ENCODE measurements at regions not wholly inside any gene's neighbourhood (a gene's known extent, or its start where the extent isn't known, plus 50 kb on each side); places are given as distances from the start of the nearest gene placed in this dataset.

GRCh38 chr6:134600671-134601070 lies 282.8 kb upstream of the SGK1 start:
- no peak overlapping the region for H3K4me3 ChIP-seq
- no peaks in the 10 kb centered on the region for H3K36me3 ChIP-seq
- no peaks in the 10 kb centered on the region for H3K27me3 ChIP-seq
- TF ChIP-seq, protein P1, sequence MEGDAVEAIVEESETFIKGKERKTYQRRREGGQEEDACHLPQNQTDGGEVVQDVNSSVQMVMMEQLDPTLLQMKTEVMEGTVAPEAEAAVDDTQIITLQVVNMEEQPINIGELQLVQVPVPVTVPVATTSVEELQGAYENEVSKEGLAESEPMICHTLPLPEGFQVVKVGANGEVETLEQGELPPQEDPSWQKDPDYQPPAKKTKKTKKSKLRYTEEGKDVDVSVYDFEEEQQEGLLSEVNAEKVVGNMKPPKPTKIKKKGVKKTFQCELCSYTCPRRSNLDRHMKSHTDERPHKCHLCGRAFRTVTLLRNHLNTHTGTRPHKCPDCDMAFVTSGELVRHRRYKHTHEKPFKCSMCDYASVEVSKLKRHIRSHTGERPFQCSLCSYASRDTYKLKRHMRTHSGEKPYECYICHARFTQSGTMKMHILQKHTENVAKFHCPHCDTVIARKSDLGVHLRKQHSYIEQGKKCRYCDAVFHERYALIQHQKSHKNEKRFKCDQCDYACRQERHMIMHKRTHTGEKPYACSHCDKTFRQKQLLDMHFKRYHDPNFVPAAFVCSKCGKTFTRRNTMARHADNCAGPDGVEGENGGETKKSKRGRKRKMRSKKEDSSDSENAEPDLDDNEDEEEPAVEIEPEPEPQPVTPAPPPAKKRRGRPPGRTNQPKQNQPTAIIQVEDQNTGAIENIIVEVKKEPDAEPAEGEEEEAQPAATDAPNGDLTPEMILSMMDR (IDR thresholded peaks at IDR 0.05) = no peak
- no peak for DNase-seq
- no peak overlapping the region for H3K27ac ChIP-seq
- H3K9ac ChIP-seq (ENCODE audit: low read depth in 2 of 2, low read length in 2 of 2) = no peak overlapping the region
- intact Hi-C loops (cut with DNase I) = no loop called here
- H3K4me1 ChIP-seq = no peaks in the 10 kb centered on the region
- no peaks in the 10 kb centered on the region for H3K9me3 ChIP-seq

DNA sequence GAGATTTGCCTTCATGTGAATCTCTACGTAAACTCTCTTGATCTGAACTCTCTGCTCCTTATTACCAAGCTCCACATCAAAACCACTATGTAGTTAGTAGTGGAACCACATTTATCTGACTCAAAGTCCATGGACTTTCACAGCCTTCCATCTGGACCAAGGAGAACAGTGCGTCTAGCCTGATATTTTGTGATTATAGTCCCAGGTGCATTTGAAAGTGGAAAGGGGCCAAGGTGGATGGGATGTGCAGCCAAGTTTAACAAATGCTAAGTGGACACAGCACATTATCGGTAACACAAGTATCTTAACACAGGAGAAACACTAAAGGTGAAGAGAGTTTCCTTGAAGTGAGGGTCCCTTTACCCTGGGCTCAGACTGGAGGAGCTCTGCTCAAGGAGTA lies 281.2 kb upstream of the SGK1 start:
- H3K9ac ChIP-seq (ENCODE audit: low read depth in 2 of 2, low read length in 2 of 2) = no peak overlapping the region
- intact Hi-C loops (cut with DNase I) = no loop called here
- H3K4me3 ChIP-seq = no peak overlapping the region
- no peak for DNase-seq
- no peaks in the 10 kb centered on the region for H3K4me1 ChIP-seq
- H3K9me3 ChIP-seq = no peaks in the 10 kb centered on the region
- no peaks in the 10 kb centered on the region for H3K36me3 ChIP-seq
- no peak overlapping the region for H3K27ac ChIP-seq
- TF ChIP-seq, protein P1 (IDR thresholded peaks at IDR 0.05) = no peak
- H3K27me3 ChIP-seq = no peaks in the 10 kb centered on the region

DNA sequence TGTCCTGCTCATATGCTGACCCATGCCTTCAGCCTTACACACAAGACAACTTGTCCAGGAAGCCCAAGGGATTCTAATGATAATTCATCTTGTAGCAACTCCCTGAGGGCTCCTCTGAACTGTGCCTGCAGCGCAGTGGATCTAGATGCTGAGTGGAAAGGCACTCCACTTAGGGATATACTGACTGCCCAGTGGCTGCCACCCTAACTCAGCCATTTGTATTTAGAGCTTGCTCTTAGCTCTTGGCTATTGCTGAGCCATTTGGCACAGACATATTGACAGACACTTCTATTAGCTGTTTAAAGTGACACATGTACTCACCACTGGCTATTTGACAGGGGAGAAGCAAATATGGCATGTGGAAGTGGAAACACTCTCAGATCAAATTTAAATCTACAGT lies 278.3 kb upstream of the SGK1 start:
- Histone ChIP-seq H3K9me3 (no peaks in the 10 kb centered on the region), H3K4me1 (no peaks in the 10 kb centered on the region), H3K9ac (ENCODE audit: low read depth in 2 of 2, low read length in 2 of 2) (no peak overlapping the region), H3K4me3 (no peak overlapping the region), H3K36me3 (no peaks in the 10 kb centered on the region), H3K27me3 (no peaks in the 10 kb centered on the region), H3K27ac (no peak overlapping the region)
- intact Hi-C loops (cut with DNase I) = no loop called here
- TF ChIP-seq, protein P1 (IDR thresholded peaks at IDR 0.05) = no peak
- DNase-seq = no peak

GRCh38 chr6:134594881-134595280 lies 277.0 kb upstream of the SGK1 start:
- H3K4me1 ChIP-seq = no peaks in the 10 kb centered on the region
- H3K9me3 ChIP-seq = no peaks in the 10 kb centered on the region
- no peak overlapping the region for H3K9ac ChIP-seq (ENCODE audit: low read depth in 2 of 2, low read length in 2 of 2)
- intact Hi-C loops (cut with DNase I) = no loop called here
- H3K36me3 ChIP-seq = no peaks in the 10 kb centered on the region
- no peaks in the 10 kb centered on the region for H3K27me3 ChIP-seq
- no peak for DNase-seq
- H3K4me3 ChIP-seq = no peak overlapping the region
- TF ChIP-seq, protein P1 (IDR thresholded peaks at IDR 0.05) = no peak
- H3K27ac ChIP-seq = no peak overlapping the region

DNA sequence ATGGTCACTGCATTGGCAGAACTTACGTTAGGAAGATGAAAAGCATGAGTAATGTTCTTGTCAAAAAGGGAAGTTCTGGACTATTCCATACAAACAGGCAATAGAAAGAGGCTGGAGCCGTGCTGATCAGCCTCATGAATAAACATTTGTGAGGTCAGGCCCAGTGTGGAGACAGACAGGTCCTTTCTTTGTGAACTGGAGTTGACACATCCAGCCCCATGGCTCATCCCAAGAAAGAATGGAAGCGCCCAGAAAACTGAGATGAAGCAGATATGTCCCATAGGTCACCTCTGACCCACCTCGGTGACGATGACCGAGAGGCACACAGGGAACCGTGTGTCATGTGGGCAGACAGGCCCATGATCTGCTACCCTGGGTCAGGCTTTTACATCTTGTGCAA lies 276.0 kb upstream of the SGK1 start:
- Histone ChIP-seq H3K27ac (no peak overlapping the region), H3K36me3 (no peaks in the 10 kb centered on the region), H3K27me3 (no peaks in the 10 kb centered on the region), H3K9ac (ENCODE audit: low read depth in 2 of 2, low read length in 2 of 2) (no peak overlapping the region), H3K4me1 (no peaks in the 10 kb centered on the region), H3K9me3 (no peaks in the 10 kb centered on the region), H3K4me3 (no peak overlapping the region)
- intact Hi-C loops (cut with DNase I) = no loop called here
- TF ChIP-seq, protein P1 (IDR thresholded peaks at IDR 0.05) = no peak
- no peak for DNase-seq

DNA sequence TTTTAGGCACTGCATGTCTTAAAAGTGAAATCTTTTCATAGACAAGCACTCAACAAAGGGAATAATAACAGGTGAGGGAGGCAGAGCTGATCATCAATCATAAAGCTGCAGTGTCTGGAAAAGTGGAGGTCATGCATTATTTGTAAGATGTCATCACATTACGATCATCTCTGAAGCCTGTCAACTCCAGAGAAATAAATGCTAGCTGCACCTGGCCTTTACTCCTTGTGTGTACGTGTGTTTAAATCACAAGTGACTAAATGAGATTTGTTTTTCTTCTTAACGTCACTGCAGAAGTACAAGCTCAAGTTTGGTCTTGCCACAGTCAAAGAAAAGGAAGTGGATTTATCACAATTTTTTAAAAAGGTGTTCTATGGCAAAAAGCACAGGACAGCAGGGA lies 275.5 kb upstream of the SGK1 start:
- Histone ChIP-seq H3K27ac (no peak overlapping the region), H3K27me3 (no peaks in the 10 kb centered on the region), H3K36me3 (no peaks in the 10 kb centered on the region), H3K4me1 (no peaks in the 10 kb centered on the region), H3K9me3 (no peaks in the 10 kb centered on the region), H3K4me3 (no peak overlapping the region), H3K9ac (ENCODE audit: low read depth in 2 of 2, low read length in 2 of 2) (no peak overlapping the region)
- intact Hi-C loops (cut with DNase I) = no loop called here
- no peak for DNase-seq
- TF ChIP-seq, protein P1 (IDR thresholded peaks at IDR 0.05) = no peak

Data from colonic mucosa (tissue), 4 donors.